HEK293 (cell line): ENCODE measurements at regions not wholly inside any gene's neighbourhood (a gene's known extent, or its start where the extent isn't known, plus 50 kb on each side); places are given as distances from the start of the nearest gene placed in this dataset.

ENCODE experiments used
- CTCF ChIA-PET: fragments of 350-600 bp; formaldehyde crosslinking; extraction: SDS; loops from one replicate; lab custom pipeline; 2021; ENCODE audit warnings: antibody characterized with exemption; lab: Yijun Ruan, JAX
- POLR2A ChIA-PET: fragments of 300-600 bp; formaldehyde crosslinking; extraction: SDS; loops from one replicate; lab custom pipeline; 2020; ENCODE audit warnings: antibody characterized with exemption, inconsistent platforms; lab: Yijun Ruan, JAX
- H3K27ac ChIP-seq: fragments of 200-500 bp; sonication (Bioruptor generic); 2 replicates; pipeline ENCODE4 v1.5.1; 2014; ENCODE audit warnings: low read depth, low read length, control low read depth, inconsistent platforms; ENCODE audit errors: extremely low read depth
- H3K36me3 ChIP-seq, 2 experiments: fragments of 200-500 bp in 1 of 2; sonication (Bioruptor generic) in 1 of 2; 1 replicate in 1 of 2; 2 replicates in 1 of 2; pipeline ENCODE4 v1.5.1; 2014 to 2017; ENCODE audit warnings: inconsistent platforms in 2 of 2, low read length in 2 of 2; ENCODE audit not compliant: control insufficient read depth in 2 of 2, insufficient read depth in 1 of 2
- H3K4me1 ChIP-seq: fragments of 200-500 bp; sonication (Bioruptor generic); 2 replicates; pipeline ENCODE4 v1.5.1; 2014; ENCODE audit warnings: mild to moderate bottlenecking, low read length, inconsistent platforms; ENCODE audit not compliant: control insufficient read depth, insufficient read depth
- H3K4me3 ChIP-seq: 2 replicates; pipeline ENCODE4 v1.5.1; 2011; ENCODE audit warnings: low read depth, mild to moderate bottlenecking, control low read depth, low read length, moderate library complexity
- H3K9me3 ChIP-seq: fragments of 200-500 bp; sonication (Bioruptor generic); 2 replicates; pipeline ENCODE4 v1.5.1; 2014; ENCODE audit warnings: low read depth, low read length, inconsistent platforms; ENCODE audit not compliant: control insufficient read depth, insufficient read depth
- BCL6B ChIP-seq: fragments of 450-650 bp; formaldehyde crosslinking; IDR thresholded peaks from 2 replicates; pipeline ENCODE4 v1.5.1; 2017; ENCODE audit warnings: missing biosample characterization, missing genetic modification characterization
- GFI1B ChIP-seq: fragments of 450-650 bp; formaldehyde crosslinking; IDR thresholded peaks from 2 replicates; pipeline ENCODE4 v1.5.1; 2016; ENCODE audit warnings: missing biosample characterization, missing genetic modification characterization
- GLIS2 ChIP-seq: fragments of 450-650 bp; formaldehyde crosslinking; IDR thresholded peaks from 2 replicates; pipeline ENCODE4 v1.5.1; 2016; ENCODE audit warnings: missing biosample characterization, missing genetic modification characterization
- KLF1 ChIP-seq: fragments of 450-650 bp; formaldehyde crosslinking; IDR thresholded peaks from 2 replicates; pipeline ENCODE4 v1.5.1; 2016; ENCODE audit warnings: missing biosample characterization, missing genetic modification characterization
- MYNN ChIP-seq: fragments of 450-650 bp; formaldehyde crosslinking; IDR thresholded peaks from 2 replicates; pipeline ENCODE4 v1.5.1; 2016; ENCODE audit warnings: missing biosample characterization, missing genetic modification characterization, borderline replicate concordance
- TCF7L2 ChIP-seq: IDR thresholded peaks from 2 replicates; pipeline ENCODE4 v1.6.1; 2011; ENCODE audit warnings: low read depth, mild to moderate bottlenecking, inconsistent platforms, low read length, moderate library complexity, borderline replicate concordance
- YY1 ChIP-seq: fragments of 450-650 bp; formaldehyde crosslinking; IDR thresholded peaks from 2 replicates; pipeline ENCODE4 v1.5.1; 2018; ENCODE audit warnings: missing biosample characterization, missing genetic modification characterization
- ZBTB10 ChIP-seq: fragments of 450-650 bp; formaldehyde crosslinking; IDR thresholded peaks from 2 replicates; pipeline ENCODE4 v1.5.1; 2016; ENCODE audit warnings: missing biosample characterization, missing genetic modification characterization
- ZBTB17 ChIP-seq: fragments of 450-650 bp; formaldehyde crosslinking; IDR thresholded peaks from 2 replicates; pipeline ENCODE4 v1.5.1; 2016; ENCODE audit warnings: missing biosample characterization, missing genetic modification characterization
- ZNF155 ChIP-seq: fragments of 450-650 bp; formaldehyde crosslinking; IDR thresholded peaks from 2 replicates; pipeline ENCODE4 v1.5.1; 2016; ENCODE audit warnings: missing biosample characterization, missing genetic modification characterization
- ZNF221 ChIP-seq: fragments of 450-650 bp; formaldehyde crosslinking; IDR thresholded peaks from 2 replicates; pipeline ENCODE4 v1.5.1; 2017; ENCODE audit warnings: missing biosample characterization, missing genetic modification characterization, borderline replicate concordance
- ZNF239 ChIP-seq: fragments of 450-650 bp; formaldehyde crosslinking; IDR thresholded peaks from 2 replicates; pipeline ENCODE4 v1.5.1; 2016; ENCODE audit warnings: missing biosample characterization, missing genetic modification characterization
- ZNF341 ChIP-seq: fragments of 450-650 bp; formaldehyde crosslinking; IDR thresholded peaks from 2 replicates; pipeline ENCODE4; 2016; ENCODE audit warnings: low read depth, missing biosample characterization, missing genetic modification characterization
- ZNF37A ChIP-seq: fragments of 450-650 bp; IDR thresholded peaks from 2 replicates; pipeline ENCODE4 v1.5.1; 2018; ENCODE audit warnings: missing biosample characterization, missing genetic modification characterization
- ZNF449 ChIP-seq: fragments of 450-650 bp; formaldehyde crosslinking; IDR thresholded peaks from 2 replicates; pipeline ENCODE4 v1.5.1; 2017; ENCODE audit warnings: missing biosample characterization, mild to moderate bottlenecking, missing genetic modification characterization, moderate library complexity
- ZNF555 ChIP-seq: fragments of 450-650 bp; formaldehyde crosslinking; conservative IDR thresholded peaks from 2 replicates; pipeline ENCODE4 v1.5.1; 2017; ENCODE audit warnings: missing biosample characterization, mild to moderate bottlenecking, missing genetic modification characterization, inconsistent platforms
- ZNF623 ChIP-seq: fragments of 450-650 bp; formaldehyde crosslinking; IDR thresholded peaks from 2 replicates; pipeline ENCODE4 v1.5.1; 2016; ENCODE audit warnings: missing biosample characterization, missing genetic modification characterization
- ZNF660 ChIP-seq: fragments of 450-650 bp; IDR thresholded peaks from 2 replicates; pipeline ENCODE4 v1.5.1; 2018; ENCODE audit warnings: missing biosample characterization, mild to moderate bottlenecking, missing genetic modification characterization
- ZNF701 ChIP-seq: fragments of 450-650 bp; formaldehyde crosslinking; IDR thresholded peaks from 2 replicates; pipeline ENCODE4 v1.5.1; 2016; ENCODE audit warnings: missing biosample characterization, missing genetic modification characterization
- ZNF776 ChIP-seq: fragments of 450-650 bp; formaldehyde crosslinking; IDR thresholded peaks from 2 replicates; pipeline ENCODE4 v1.5.0; 2017; ENCODE audit warnings: missing biosample characterization, missing genetic modification characterization, borderline replicate concordance
- ZNF777 ChIP-seq: fragments of 450-650 bp; formaldehyde crosslinking; IDR thresholded peaks from 2 replicates; pipeline ENCODE4 v1.5.1; 2017; ENCODE audit warnings: missing biosample characterization, missing genetic modification characterization, borderline replicate concordance
- ZNF830 ChIP-seq: fragments of 450-650 bp; IDR thresholded peaks from 2 replicates; pipeline ENCODE4 v1.5.0; 2018; ENCODE audit warnings: missing biosample characterization, missing genetic modification characterization, low read depth, mild to moderate bottlenecking, moderate library complexity

- TF ChIP-seq BCL6B (tag by site-specific recombination): no peak
- TF ChIP-seq, all 188 proteins: peak for 0
Observed at GRCh38 chr21:19463966-19464365, 1060.4 kb upstream of the TMPRSS15 start (continued).

GRCh38 chr21:19468991-19469715, 1065.6 kb upstream of the TMPRSS15 start:
- TF ChIP-seq YY1 (tag by site-specific recombination): no peak
- POLR2A ChIA-PET: no interaction called here
- no peak overlapping the region for H3K27ac ChIP-seq
- CTCF ChIA-PET: no interaction called here
- H3K4me1 ChIP-seq: no peaks in the 10 kb centered on the region
- no peak overlapping the region for H3K4me3 ChIP-seq
- no peaks in the 10 kb centered on the region for H3K9me3 ChIP-seq
- H3K36me3 ChIP-seq: no peaks in the 10 kb centered on the region

GRCh38 chr21:19475525-19475924, 1071.9 kb upstream of the TMPRSS15 start:
- no peaks in the 10 kb centered on the region for H3K4me1 ChIP-seq
- no peaks in the 10 kb centered on the region for H3K36me3 ChIP-seq
- CTCF ChIA-PET: no interaction called here
- no peaks in the 10 kb centered on the region for H3K9me3 ChIP-seq
- no peak for TF ChIP-seq ZNF776 (tag by site-specific recombination)
- no peak for TF ChIP-seq ZNF155
- no peak for TF ChIP-seq ZNF555
- TF ChIP-seq GLIS2 (tag by site-specific recombination): no peak
- no peak for TF ChIP-seq ZNF221 (tag by site-specific recombination)
- TF ChIP-seq ZNF341 (tag by site-specific recombination): no peak
- TF ChIP-seq ZNF239 (tag by site-specific recombination): no peak
- H3K27ac ChIP-seq: no peak overlapping the region
- POLR2A ChIA-PET: no interaction called here
- no peak overlapping the region for H3K4me3 ChIP-seq

- ChIA-PET CTCF (no interaction called here), POLR2A (no interaction called here)
- Histone ChIP-seq H3K9me3 (no peaks in the 10 kb centered on the region; the same call in 1 of the 2 replicates), H3K4me1 (no peaks in the 10 kb centered on the region), H3K4me3 (no peak overlapping the region), H3K36me3 (no peaks in the 10 kb centered on the region), H3K27ac (no peak overlapping the region)
- TF ChIP-seq ZNF623 (tag by site-specific recombination) (no peak), ZNF830 (tag by site-specific recombination) (no peak), KLF1 (tag by site-specific recombination) (no peak), YY1 (tag by site-specific recombination) (no peak)
Observed at GRCh38 chr21:19489930-19490329, 1086.3 kb upstream of the TMPRSS15 start.

- no peak overlapping the region for H3K27ac ChIP-seq
- H3K4me1 ChIP-seq: no peaks in the 10 kb centered on the region
- no peaks in the 10 kb centered on the region; the same call in 1 of the 2 replicates for H3K9me3 ChIP-seq
- H3K36me3 ChIP-seq: no peaks in the 10 kb centered on the region
- H3K4me3 ChIP-seq: no peak overlapping the region
- ChIA-PET CTCF (no interaction called here), POLR2A (no interaction called here)
- no peak for TF ChIP-seq MYNN (tag by site-specific recombination)
- no peak for TF ChIP-seq GFI1B (tag by site-specific recombination)
- no peak for TF ChIP-seq GLIS2 (tag by site-specific recombination)
- no peak for TF ChIP-seq ZNF449 (tag by site-specific recombination)
- no peak for TF ChIP-seq TCF7L2
- TF ChIP-seq ZNF777 (tag by site-specific recombination): no peak
- TF ChIP-seq ZNF660 (tag by site-specific recombination): no peak
- no peak for TF ChIP-seq ZBTB17 (tag by site-specific recombination)
- no peak for TF ChIP-seq ZBTB10
- no peak for TF ChIP-seq ZNF37A (tag by site-specific recombination)
- TF ChIP-seq ZNF701 (tag by site-specific recombination): no peak
Observed at GRCh38 chr21:19490481-19490880, 1086.9 kb upstream of the TMPRSS15 start.
